ENCODE measurements at regions not wholly inside any gene's neighbourhood (a gene's known extent, or its start where the extent isn't known, plus 50 kb on each side); places are given as distances from the start of the nearest gene placed in this dataset.

GRCh38 chr5:174234388-174234787 lies 188.9 kb downstream of the NSG2 start:
- TF ChIP-seq CTCF (IDR thresholded peaks at IDR 0.05): no peak
- Histone ChIP-seq H3K27me3 (no peaks in the 10 kb centered on the region), H3K27ac (no peak overlapping the region), H3K9ac (ENCODE audit: low read depth in 2 of 2, low read length in 2 of 2) (no peak overlapping the region), H3K36me3 (no peaks in the 10 kb centered on the region), H3K4me1 (no peaks in the 10 kb centered on the region), H3K9me3 (no peaks in the 10 kb centered on the region), H3K4me3 (no peak overlapping the region)
- intact Hi-C loops (cut with DNase I): no loop called here
- DNase-seq: no peak

GRCh38 chr5:174235221-174236011 lies 189.9 kb downstream of the NSG2 start:
- Histone ChIP-seq H3K27me3 (no peaks in the 10 kb centered on the region), H3K4me3 (no peak overlapping the region), H3K9ac (ENCODE audit: low read depth in 2 of 2, low read length in 2 of 2) (no peak overlapping the region), H3K36me3 (no peaks in the 10 kb centered on the region), H3K27ac (no peak overlapping the region), H3K9me3 (no peaks in the 10 kb centered on the region), H3K4me1 (no peaks in the 10 kb centered on the region)
- DNase-seq: no peak
- intact Hi-C loops (cut with DNase I): no loop called here
- TF ChIP-seq CTCF (IDR thresholded peaks at IDR 0.05): no peak

- Histone ChIP-seq H3K27ac (no peak overlapping the region), H3K9me3 (no peaks in the 10 kb centered on the region), H3K4me3 (no peak overlapping the region), H3K36me3 (no peaks in the 10 kb centered on the region), H3K4me1 (no peaks in the 10 kb centered on the region), H3K27me3 (no peaks in the 10 kb centered on the region), H3K9ac (ENCODE audit: low read depth in 2 of 2, low read length in 2 of 2) (no peak overlapping the region)
- intact Hi-C loops (cut with DNase I): no loop called here
- no peak for DNase-seq
- no peak for TF ChIP-seq CTCF (IDR thresholded peaks at IDR 0.05)
Observed at GRCh38 chr5:174236070-174236469, 190.6 kb downstream of the NSG2 start.

GRCh38 chr5:174239718-174240117 lies 194.2 kb downstream of the NSG2 start:
- Histone ChIP-seq H3K9ac (ENCODE audit: low read depth in 2 of 2, low read length in 2 of 2) (no peak overlapping the region), H3K4me1 (no peaks in the 10 kb centered on the region), H3K4me3 (no peak overlapping the region), H3K9me3 (no peaks in the 10 kb centered on the region), H3K27ac (no peak overlapping the region), H3K36me3 (no peaks in the 10 kb centered on the region), H3K27me3 (no peaks in the 10 kb centered on the region)
- TF ChIP-seq CTCF (IDR thresholded peaks at IDR 0.05): no peak
- DNase-seq: no peak
- intact Hi-C loops (cut with DNase I): no loop called here

GRCh38 chr5:174242573-174242972 lies 197.1 kb downstream of the NSG2 start:
- intact Hi-C loops (cut with DNase I): no loop called here
- Histone ChIP-seq H3K4me3 (no peak overlapping the region), H3K27me3 (no peaks in the 10 kb centered on the region), H3K36me3 (no peaks in the 10 kb centered on the region), H3K4me1 (no peaks in the 10 kb centered on the region), H3K9ac (ENCODE audit: low read depth in 2 of 2, low read length in 2 of 2) (no peak overlapping the region), H3K27ac (no peak overlapping the region), H3K9me3 (no peaks in the 10 kb centered on the region)
- DNase-seq: no peak
- no peak for TF ChIP-seq CTCF (IDR thresholded peaks at IDR 0.05)
